GM13976 (cell line): ENCODE measurements at regions not wholly inside any gene's neighbourhood (a gene's known extent, or its start where the extent isn't known, plus 50 kb on each side); places are given as distances from the start of the nearest gene placed in this dataset.

Experiments used
- DNase-seq: peaks from one replicate; pipeline ENCODE4 v3.0.0; 2012; ENCODE audit warnings: low spot score
- CTCF ChIP-seq: IDR thresholded peaks from 2 replicates; pipeline ENCODE4 v1.5.1; 2012; ENCODE audit warnings: borderline replicate concordance, mild to moderate bottlenecking; ENCODE audit not compliant: insufficient read depth; ENCODE audit errors: extremely low read depth, missing control alignments, control extremely low read depth
- in situ Hi-C: fragments of 300-500 bp; cut with MboI; formaldehyde crosslinking; loops from one replicate; pipeline ENCODE4 v1.12.0; 2022; ENCODE audit warnings: low sequenced_read_pairs, mixed read lengths, inconsistent platforms; ENCODE audit not compliant: unreplicated experiment

GRCh38 chr2:175741164-175741563 lies 260.9 kb downstream of the LNPK start:
- in situ Hi-C loops, result no loop called here
- no peak for TF ChIP-seq CTCF
- DNase-seq, result no peak

GRCh38 chr2:175737722-175738361 lies 264.2 kb downstream of the LNPK start:
- in situ Hi-C loops, result no loop called here
- no peak for DNase-seq
- TF ChIP-seq CTCF, result no peak

- in situ Hi-C loops, result no loop called here
- DNase-seq, result no peak
- no peak for TF ChIP-seq CTCF
These were observed 267.4 kb downstream of the LNPK start for GRCh38 chr2:175734686-175735085.

GRCh38 chr2:175732531-175732930 lies 269.5 kb downstream of the LNPK start:
- in situ Hi-C loops, result no loop called here
- no peak for TF ChIP-seq CTCF
- DNase-seq, result no peak

GRCh38 chr2:175730050-175730449 lies 272.0 kb downstream of the LNPK start:
- in situ Hi-C loops, result no loop called here
- TF ChIP-seq CTCF, result no peak
- no peak for DNase-seq

GRCh38 chr2:175729049-175729706 lies 272.9 kb downstream of the LNPK start:
- no peak for TF ChIP-seq CTCF
- no peak for DNase-seq
- in situ Hi-C loops, result no loop called here
